ENCODE measurements at regions not wholly inside any gene's neighbourhood (a gene's known extent, or its start where the extent isn't known, plus 50 kb on each side); places are given as distances from the start of the nearest gene placed in this dataset.

- no peak for ATAC-seq
- DNase-seq: no peak
- Histone ChIP-seq H3K27ac (no peak overlapping the region), H3K36me3 (no peaks in the 10 kb centered on the region), H3K9me3 (no peaks in the 10 kb centered on the region), H3K4me3 (no peak overlapping the region), H3K4me1 (no peaks in the 10 kb centered on the region), H3K27me3 (no peaks in the 10 kb centered on the region)
- TF ChIP-seq CTCF (IDR thresholded peaks at IDR 0.05): no peak
- no peak for TF ChIP-seq POLR2A (IDR thresholded peaks at IDR 0.05)
- intact Hi-C loops (cut with DNase I): no loop called here
- 59 to 73% (median 65%) methylated on average over 1 of the region's 1 CpG for WGBS, 4 donors
Observed at GRCh38 chr5:8714861-8715260, 831.0 kb downstream of the SEMA5A start.

GRCh38 chr5:8719796-8720195 is 826.1 kb downstream of the SEMA5A start:
- Histone ChIP-seq H3K27ac (no peak overlapping the region), H3K4me3 (no peak overlapping the region), H3K4me1 (no peaks in the 10 kb centered on the region), H3K9me3 (no peaks in the 10 kb centered on the region), H3K27me3 (no peaks in the 10 kb centered on the region), H3K36me3 (no peaks in the 10 kb centered on the region)
- ATAC-seq (no peak), DNase-seq (no peak)
- intact Hi-C loops (cut with DNase I): no loop called here
- TF ChIP-seq CTCF (IDR thresholded peaks at IDR 0.05) (no peak), POLR2A (IDR thresholded peaks at IDR 0.05) (no peak)
- 84 to 90% (median 88%) methylated on average over 7 of the region's 7 CpGs for WGBS, 4 donors

- TF ChIP-seq CTCF (IDR thresholded peaks at IDR 0.05) (no peak), POLR2A (IDR thresholded peaks at IDR 0.05) (no peak)
- DNase-seq (no peak), ATAC-seq (no peak)
- 46 to 57% (median 52%) methylated on average over 5 of the region's 5 CpGs for whole genome bisulfite sequencing, 4 donors
- Histone ChIP-seq H3K27ac (no peak overlapping the region), H3K27me3 (no peaks in the 10 kb centered on the region), H3K36me3 (no peaks in the 10 kb centered on the region), H3K9me3 (no peaks in the 10 kb centered on the region), H3K4me1 (no peaks in the 10 kb centered on the region), H3K4me3 (no peak overlapping the region)
- intact Hi-C loops (cut with DNase I): no loop called here
Observed at GRCh38 chr5:8720506-8720905, 825.4 kb downstream of the SEMA5A start.

GRCh38 chr5:8721536-8721935 is 824.3 kb downstream of the SEMA5A start:
- intact Hi-C loops (cut with DNase I): no loop called here
- H3K4me1 ChIP-seq: no peaks in the 10 kb centered on the region
- H3K4me3 ChIP-seq: no peak overlapping the region
- ATAC-seq (no peak), DNase-seq (no peak)
- H3K27me3 ChIP-seq: no peaks in the 10 kb centered on the region
- H3K27ac ChIP-seq: no peak overlapping the region
- TF ChIP-seq POLR2A (IDR thresholded peaks at IDR 0.05) (no peak), CTCF (IDR thresholded peaks at IDR 0.05) (no peak)
- H3K9me3 ChIP-seq: no peaks in the 10 kb centered on the region
- WGBS, 4 donors: 69 to 85% (median 75%) methylated on average over 1 of the region's 1 CpG
- H3K36me3 ChIP-seq: no peaks in the 10 kb centered on the region

All from heart left ventricle (tissue), 16 donors.